ENCODE measurements at regions not wholly inside any gene's neighbourhood (a gene's known extent, or its start where the extent isn't known, plus 50 kb on each side); places are given as distances from the start of the nearest gene placed in this dataset.

DNA sequence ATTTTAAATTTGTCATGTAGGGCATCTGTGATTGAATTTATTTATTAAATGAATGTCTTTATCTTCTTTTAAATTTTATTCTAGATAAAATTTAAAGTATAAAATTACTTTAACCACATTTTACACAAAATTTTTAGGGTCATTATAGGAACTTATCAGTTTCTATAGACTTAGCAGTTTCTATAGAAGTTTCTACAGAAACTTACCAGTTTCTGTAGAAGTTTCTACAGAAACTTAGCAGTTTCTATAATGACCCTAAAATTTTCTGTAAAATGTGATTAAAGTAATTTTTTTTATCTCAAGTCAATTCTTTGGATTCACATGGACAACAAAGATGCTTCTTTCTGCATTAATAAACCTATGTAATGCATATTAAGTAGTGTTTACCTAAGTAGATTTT, 565.9 kb upstream of the TECRL start:
- Mint-ChIP-seq H3K27me3 (ENCODE audit: low read depth) (no peaks in the 10 kb centered on the region), H3K36me3 (no peaks in the 10 kb centered on the region), H3K4me3 (no peak overlapping the region), H3K27ac (no peak overlapping the region), H3K9me3 (peaks cover 11% of the 10 kb centered on the region), H3K4me1 (no peaks in the 10 kb centered on the region)
- TF ChIP-seq, protein P1, sequence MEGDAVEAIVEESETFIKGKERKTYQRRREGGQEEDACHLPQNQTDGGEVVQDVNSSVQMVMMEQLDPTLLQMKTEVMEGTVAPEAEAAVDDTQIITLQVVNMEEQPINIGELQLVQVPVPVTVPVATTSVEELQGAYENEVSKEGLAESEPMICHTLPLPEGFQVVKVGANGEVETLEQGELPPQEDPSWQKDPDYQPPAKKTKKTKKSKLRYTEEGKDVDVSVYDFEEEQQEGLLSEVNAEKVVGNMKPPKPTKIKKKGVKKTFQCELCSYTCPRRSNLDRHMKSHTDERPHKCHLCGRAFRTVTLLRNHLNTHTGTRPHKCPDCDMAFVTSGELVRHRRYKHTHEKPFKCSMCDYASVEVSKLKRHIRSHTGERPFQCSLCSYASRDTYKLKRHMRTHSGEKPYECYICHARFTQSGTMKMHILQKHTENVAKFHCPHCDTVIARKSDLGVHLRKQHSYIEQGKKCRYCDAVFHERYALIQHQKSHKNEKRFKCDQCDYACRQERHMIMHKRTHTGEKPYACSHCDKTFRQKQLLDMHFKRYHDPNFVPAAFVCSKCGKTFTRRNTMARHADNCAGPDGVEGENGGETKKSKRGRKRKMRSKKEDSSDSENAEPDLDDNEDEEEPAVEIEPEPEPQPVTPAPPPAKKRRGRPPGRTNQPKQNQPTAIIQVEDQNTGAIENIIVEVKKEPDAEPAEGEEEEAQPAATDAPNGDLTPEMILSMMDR (IDR thresholded peaks at IDR 0.05; ENCODE audit: unreplicated experiment): no peak
- DNase-seq (ENCODE audit: low spot score in 2 of 2, unreplicated experiment in 2 of 2): no peak

DNA sequence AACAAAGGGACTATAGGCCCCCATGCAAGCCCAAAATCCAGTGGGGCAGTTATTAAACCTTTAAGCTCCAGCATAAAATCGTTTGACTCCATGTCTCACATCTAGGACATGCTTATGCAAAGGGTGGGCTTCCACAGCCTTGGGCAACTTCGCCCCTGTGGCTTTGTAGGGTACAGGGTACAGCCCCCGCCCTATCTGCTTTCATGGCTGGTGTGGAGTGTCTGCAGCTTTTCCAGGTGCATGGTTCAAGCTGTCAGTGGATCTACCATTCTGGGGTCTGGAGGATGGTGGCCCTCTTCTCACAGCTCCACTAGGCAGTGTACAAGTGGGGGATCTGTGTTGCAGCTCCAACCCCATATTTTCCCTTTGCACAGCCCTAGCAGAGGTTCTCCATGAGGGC, 559.8 kb upstream of the TECRL start:
- Mint-ChIP-seq H3K27ac (no peak overlapping the region), H3K27me3 (ENCODE audit: low read depth) (no peaks in the 10 kb centered on the region), H3K4me1 (no peaks in the 10 kb centered on the region), H3K4me3 (no peak overlapping the region), H3K9me3 (peaks cover 30% of the 10 kb centered on the region), H3K36me3 (no peaks in the 10 kb centered on the region)
- TF ChIP-seq, protein P1 (IDR thresholded peaks at IDR 0.05; ENCODE audit: unreplicated experiment): no peak
- no peak for DNase-seq (ENCODE audit: low spot score in 2 of 2, unreplicated experiment in 2 of 2)

DNA sequence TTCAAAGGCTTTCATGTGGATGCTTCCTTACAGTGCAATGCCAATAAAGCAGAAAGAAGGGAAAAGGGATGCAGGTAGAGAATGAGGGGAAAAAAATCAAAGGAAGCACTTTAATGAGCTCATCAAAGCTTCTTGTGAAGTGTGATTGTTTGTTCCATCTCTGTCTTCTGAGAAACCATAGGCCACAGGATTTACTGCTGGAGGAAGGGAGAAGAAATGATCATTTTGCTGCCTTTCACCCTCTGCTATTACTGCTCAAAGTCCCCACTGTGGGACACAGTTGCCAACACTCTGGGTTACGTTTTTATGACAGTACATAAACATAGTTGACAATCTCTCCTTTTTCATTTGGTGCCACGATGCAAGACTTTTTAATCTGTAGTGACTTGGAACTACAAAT, 558.0 kb upstream of the TECRL start:
- H3K27me3 Mint-ChIP-seq (ENCODE audit: low read depth): no peaks in the 10 kb centered on the region
- TF ChIP-seq, protein P1 (IDR thresholded peaks at IDR 0.05; ENCODE audit: unreplicated experiment): no peak
- no peak overlapping the region for H3K27ac Mint-ChIP-seq
- H3K4me3 Mint-ChIP-seq: no peak overlapping the region
- DNase-seq (ENCODE audit: low spot score in 2 of 2, unreplicated experiment in 2 of 2): no peak
- peaks cover 30% of the 10 kb centered on the region for H3K9me3 Mint-ChIP-seq
- no peaks in the 10 kb centered on the region for H3K36me3 Mint-ChIP-seq
- no peaks in the 10 kb centered on the region for H3K4me1 Mint-ChIP-seq

DNA sequence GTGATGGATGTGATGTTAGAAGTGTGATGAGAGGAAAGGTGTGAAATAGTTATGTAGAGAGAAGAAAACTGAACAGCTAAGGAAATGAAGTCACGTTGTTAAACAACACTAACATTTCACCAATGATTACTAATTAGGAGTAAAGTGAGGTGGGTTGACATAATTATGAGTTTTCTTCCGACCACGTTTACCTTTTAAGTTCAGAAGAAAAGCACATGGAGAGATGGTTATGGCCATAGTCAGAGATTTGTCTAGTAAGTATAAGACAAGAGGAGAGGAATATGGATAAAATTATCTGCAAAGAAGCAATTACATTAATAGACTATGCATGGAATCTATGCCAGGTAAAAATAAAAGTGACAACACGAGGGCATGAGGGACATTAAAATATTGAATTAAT, 551.3 kb upstream of the TECRL start:
- TF ChIP-seq, protein P1 (IDR thresholded peaks at IDR 0.05; ENCODE audit: unreplicated experiment): no peak
- DNase-seq (ENCODE audit: low spot score in 2 of 2, unreplicated experiment in 2 of 2): no peak
- Mint-ChIP-seq H3K27me3 (ENCODE audit: low read depth) (no peaks in the 10 kb centered on the region), H3K9me3 (peaks cover 33% of the 10 kb centered on the region), H3K27ac (no peak overlapping the region), H3K36me3 (no peaks in the 10 kb centered on the region), H3K4me1 (no peaks in the 10 kb centered on the region), H3K4me3 (no peak overlapping the region)

DNA sequence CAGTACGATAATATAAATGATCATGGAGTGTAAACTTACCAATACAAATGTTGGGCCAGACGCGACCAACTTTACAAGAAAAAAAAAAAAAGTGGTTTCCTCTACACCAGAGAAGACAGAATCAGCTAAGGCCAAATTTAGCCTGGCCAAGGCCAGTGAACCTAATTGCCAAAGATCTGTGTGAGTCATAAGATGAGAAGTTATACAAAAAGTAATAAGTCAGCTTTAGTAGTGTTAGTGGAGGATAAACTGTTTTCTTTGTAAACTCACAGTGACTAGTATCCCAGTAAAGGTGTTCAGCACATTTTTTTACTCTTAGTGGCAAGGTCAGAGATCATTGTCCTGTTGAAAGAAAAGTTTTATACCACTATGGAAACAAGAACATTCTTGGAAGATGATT, 531.4 kb upstream of the TECRL start:
- no peaks in the 10 kb centered on the region for H3K36me3 Mint-ChIP-seq
- DNase-seq (ENCODE audit: low spot score in 2 of 2, unreplicated experiment in 2 of 2): no peak
- TF ChIP-seq, protein P1 (IDR thresholded peaks at IDR 0.05; ENCODE audit: unreplicated experiment): no peak

DNA sequence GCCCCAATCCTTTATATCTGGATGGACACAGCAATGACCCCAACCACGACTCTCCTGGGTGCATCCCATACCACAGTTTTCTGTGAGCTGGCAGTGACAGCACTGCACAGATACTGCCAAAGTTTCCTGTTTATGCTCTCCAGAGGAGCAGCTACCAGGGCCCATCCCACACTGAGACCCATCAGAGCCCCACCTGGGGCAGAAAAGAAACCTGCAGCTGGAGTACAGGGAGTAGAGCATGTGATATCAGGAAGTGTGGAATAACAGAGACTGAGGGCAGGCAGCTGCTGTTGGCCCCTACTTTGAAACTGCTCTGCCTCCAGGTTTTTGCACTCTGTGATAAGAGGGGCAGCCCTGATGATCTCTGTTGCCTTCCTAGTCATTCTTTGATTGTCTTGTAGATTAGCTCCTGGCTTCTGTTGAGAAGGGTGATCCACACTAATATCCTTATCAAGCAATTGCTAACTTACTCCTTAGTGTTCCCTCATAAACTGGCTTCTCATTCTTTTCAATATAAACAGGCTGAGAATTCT, 526.3 kb upstream of the TECRL start:
- no peak overlapping the region for H3K27ac Mint-ChIP-seq
- TF ChIP-seq, protein P1 (IDR thresholded peaks at IDR 0.05; ENCODE audit: unreplicated experiment): no peak
- no peaks in the 10 kb centered on the region for H3K36me3 Mint-ChIP-seq

More for the DNA sequence above, 531.4 kb upstream of the TECRL start:
- Mint-ChIP-seq H3K9me3 (peaks cover 8% of the 10 kb centered on the region), H3K4me3 (no peak overlapping the region), H3K27ac (no peak overlapping the region), H3K27me3 (ENCODE audit: low read depth) (no peaks in the 10 kb centered on the region), H3K4me1 (no peaks in the 10 kb centered on the region)

More for the DNA sequence above, 526.3 kb upstream of the TECRL start:
- Mint-ChIP-seq H3K27me3 (ENCODE audit: low read depth) (no peaks in the 10 kb centered on the region), H3K4me3 (no peak overlapping the region), H3K9me3 (peaks cover 18% of the 10 kb centered on the region), H3K4me1 (no peaks in the 10 kb centered on the region)
- DNase-seq (ENCODE audit: low spot score in 2 of 2, unreplicated experiment in 2 of 2): no peak
